HTR-8/SVneo (cell line): ENCODE measurements at regions not wholly inside any gene's neighbourhood (a gene's known extent, or its start where the extent isn't known, plus 50 kb on each side); places are given as distances from the start of the nearest gene placed in this dataset.

ENCODE experiments used
- DNase-seq: peaks from one replicate; pipeline ENCODE4 v3.0.0; 2011; ENCODE audit warnings: low spot score, mixed read lengths; ENCODE audit not compliant: insufficient read length
- FAIRE-seq: peaks from 2 replicates; lab custom pipeline; 2011; peaks lifted over from hg19 to GRCh38; lab: Jason Lieb, UNC

GRCh38 chr2:9782197-9782719 is 61.0 kb upstream of the TAF1B start:
- FAIRE-seq: no peak
- DNase-seq: no peak

- DNase-seq (no peak), FAIRE-seq (no peak)
Measured at GRCh38 chr2:9789371-9789770, 53.9 kb upstream of the TAF1B start.

GRCh38 chr2:9790702-9791225 is 52.5 kb upstream of the TAF1B start:
- no peak for DNase-seq
- FAIRE-seq: no peak

GRCh38 chr2:9791711-9792110 is 51.6 kb upstream of the TAF1B start:
- DNase-seq (no peak), FAIRE-seq (no peak)

GRCh38 chr2:9793156-9793917 is 49.9 kb upstream of the TAF1B start:
- DNase-seq (no peak), FAIRE-seq (no peak)
